Right renal cortex interstitium (tissue), 3 donors: ENCODE measurements at regions not wholly inside any gene's neighbourhood (a gene's known extent, or its start where the extent isn't known, plus 50 kb on each side); places are given as distances from the start of the nearest gene placed in this dataset.
"Not testable (repeated sequence)": the region's sequence is repeated elsewhere in the genome, so short reads cannot be mapped to it uniquely, and the experiment has no call there.

Experiments used
- DNase-seq, 3 donors: peaks; one replicate each; pipeline ENCODE4 v3.0.0-alpha.2; 2013; ENCODE audit warnings: low read depth in 3 of 3, low spot score in 2 of 3

GRCh38 chr6:19369785-19370184, 467.4 kb upstream of the ID4 start:
- DNase-seq: no peak

GRCh38 chr6:19370831-19371230, 466.3 kb upstream of the ID4 start:
- no peak for DNase-seq

GRCh38 chr6:19375613-19376012, 461.6 kb upstream of the ID4 start:
- no peak for DNase-seq

- DNase-seq: no peak
Observed at GRCh38 chr6:19377722-19378121, 459.4 kb upstream of the ID4 start.

- no peak for DNase-seq
Observed at GRCh38 chr6:19380293-19380692, 456.9 kb upstream of the ID4 start.

- no peak for DNase-seq
Observed at GRCh38 chr6:19382676-19383075, 454.5 kb upstream of the ID4 start.

GRCh38 chr6:19391926-19392325, 445.2 kb upstream of the ID4 start:
- DNase-seq: no peak

GRCh38 chr6:19394051-19394450, 443.1 kb upstream of the ID4 start:
- no peak for DNase-seq

GRCh38 chr6:19394687-19395086, 442.5 kb upstream of the ID4 start:
- DNase-seq: no peak

- DNase-seq: no peak
Observed at GRCh38 chr6:19395316-19395715, 441.9 kb upstream of the ID4 start.

- DNase-seq: no peak
Observed at GRCh38 chr6:19399406-19399805, 437.8 kb upstream of the ID4 start.

- not testable (repeated sequence) for DNase-seq
Observed at GRCh38 chr6:19404884-19405283, 432.3 kb upstream of the ID4 start.

GRCh38 chr6:19408331-19408730, 428.8 kb upstream of the ID4 start:
- no peak for DNase-seq

GRCh38 chr6:19410481-19410880, 426.7 kb upstream of the ID4 start:
- no peak for DNase-seq

- DNase-seq: no peak
Observed at GRCh38 chr6:19413323-19413722, 423.8 kb upstream of the ID4 start.

- DNase-seq: no peak
Observed at GRCh38 chr6:19415605-19416326, 421.4 kb upstream of the ID4 start.

- no peak for DNase-seq
Observed at GRCh38 chr6:19416811-19417210, 420.4 kb upstream of the ID4 start.

- DNase-seq: no peak
Observed at GRCh38 chr6:19417713-19418112, 419.5 kb upstream of the ID4 start.

- no peak for DNase-seq
Observed at GRCh38 chr6:19424853-19425252, 412.3 kb upstream of the ID4 start.

GRCh38 chr6:19427548-19427947, 409.6 kb upstream of the ID4 start:
- no peak for DNase-seq

- DNase-seq: no peak
Observed at GRCh38 chr6:19432966-19433498, 404.1 kb upstream of the ID4 start.

- DNase-seq: no peak
Observed at GRCh38 chr6:19434065-19434464, 403.1 kb upstream of the ID4 start.

- no peak for DNase-seq
Observed at GRCh38 chr6:19435755-19436154, 401.4 kb upstream of the ID4 start.
